ENCODE measurements at regions not wholly inside any gene's neighbourhood (a gene's known extent, or its start where the extent isn't known, plus 50 kb on each side); places are given as distances from the start of the nearest gene placed in this dataset.

GRCh38 chr15:35872577-35872976 is 326.6 kb upstream of the DPH6 start:
- no peak for DNase-seq

GRCh38 chr15:35874260-35874905 is 328.4 kb upstream of the DPH6 start:
- DNase-seq, result no peak

- no peak for DNase-seq
These were observed 330.8 kb upstream of the DPH6 start for GRCh38 chr15:35876762-35877161.

GRCh38 chr15:35880896-35881295 is 334.9 kb upstream of the DPH6 start:
- no peak for DNase-seq

GRCh38 chr15:35885870-35886269 is 339.9 kb upstream of the DPH6 start:
- no peak for DNase-seq

- DNase-seq, result no peak
These were observed 340.8 kb upstream of the DPH6 start for GRCh38 chr15:35886765-35887164.

- DNase-seq, result no peak
These were observed 342.9 kb upstream of the DPH6 start for GRCh38 chr15:35888815-35889214.

- no peak for DNase-seq
These were observed 361.5 kb upstream of the DPH6 start for GRCh38 chr15:35907511-35907910.

- no peak for DNase-seq
These were observed 363.4 kb upstream of the DPH6 start for GRCh38 chr15:35909414-35909813.

- no peak for DNase-seq
These were observed 364.3 kb upstream of the DPH6 start for GRCh38 chr15:35910227-35910626.

- no peak for DNase-seq
These were observed 365.2 kb upstream of the DPH6 start for GRCh38 chr15:35911052-35911777.

GRCh38 chr15:35912196-35912595 is 366.2 kb upstream of the DPH6 start:
- no peak for DNase-seq

- DNase-seq, result no peak
These were observed 368.6 kb upstream of the DPH6 start for GRCh38 chr15:35914573-35914972.

GRCh38 chr15:35921046-35921445 is 375.1 kb upstream of the DPH6 start:
- DNase-seq, result no peak

- DNase-seq, result no peak
These were observed 379.5 kb upstream of the DPH6 start for GRCh38 chr15:35925275-35926006.

- no peak for DNase-seq
These were observed 380.0 kb upstream of the DPH6 start for GRCh38 chr15:35926007-35926380.

GRCh38 chr15:35928847-35929246 is 382.9 kb upstream of the DPH6 start:
- DNase-seq, result no peak

- no peak for DNase-seq
These were observed 383.9 kb upstream of the DPH6 start for GRCh38 chr15:35929740-35930444.

- no peak for DNase-seq
These were observed 385.9 kb upstream of the DPH6 start for GRCh38 chr15:35931799-35932341.

GRCh38 chr15:35932531-35932930 is 386.6 kb upstream of the DPH6 start:
- no peak for DNase-seq

GRCh38 chr15:35933531-35933930 is 387.6 kb upstream of the DPH6 start:
- DNase-seq, result no peak

GRCh38 chr15:35934383-35935049 is 388.6 kb upstream of the DPH6 start:
- no peak for DNase-seq

- DNase-seq, result no peak
These were observed 390.3 kb upstream of the DPH6 start for GRCh38 chr15:35936284-35936683.
